K562 (cell line): ENCODE measurements at regions not wholly inside any gene's neighbourhood (a gene's known extent, or its start where the extent isn't known, plus 50 kb on each side); places are given as distances from the start of the nearest gene placed in this dataset.

Source experiments
- ATAC-seq: fragments of 200-7000 bp; cut with Tn5 transposase; 3 replicates; pipeline ENCODE4 v1.9.1; 2020; ENCODE audit warnings: moderate library complexity
- BruUV-seq: library from RNA; stranded (reverse); fragments of 400-500 nt; replicated peaks from 2 replicates; lab custom pipeline; 2021; lab: Mats Ljungman, UMichigan
- CTCF ChIA-PET: fragments of 300-600 bp; formaldehyde crosslinking; extraction: SDS; loops from one replicate; lab custom pipeline; 2021; ENCODE audit warnings: low intra/inter-chr PET ratio; lab: Yijun Ruan, JAX
- POLR2A ChIA-PET: fragments of 300-600, 350-650 bp; sonication (Branson Sonifier 250); formaldehyde crosslinking; extraction: SDS; loops from one replicate; lab custom pipeline; 2021; ENCODE audit warnings: antibody characterized with exemption, inconsistent platforms; lab: Yijun Ruan, JAX
- DNase-seq, 4 experiments: peaks; one replicate each; pipeline versions ENCODE4 v3.0.0 to v3.0.0-alpha.2; 2011 to 2018; ENCODE audit warnings: low spot score in 3 of 4, mixed read lengths in 3 of 4; ENCODE audit errors: extremely low read depth in 1 of 4
- FAIRE-seq: peaks from 2 replicates; lab custom pipeline; 2011; peaks lifted over from hg19 to GRCh38; lab: Jason Lieb, UNC
- H2AFZ ChIP-seq: 2 replicates; pipeline ENCODE4 v1.6.0; 2011; ENCODE audit warnings: low read depth, low read length, control low read depth, inconsistent platforms
- H3K27ac ChIP-seq: fragments of 200-600 bp; 3 replicates; pipeline ENCODE4 v1.8.0; 2011; ENCODE audit warnings: low read depth, mild to moderate bottlenecking, control low read depth, inconsistent platforms, low read length, moderate library complexity, mixed read lengths; ENCODE audit errors: extremely low read depth
- H3K27me3 ChIP-seq, 2 experiments: fragments of 300-600 bp in 1 of 2; 2 replicates in 1 of 2; 3 replicates in 1 of 2; pipeline versions ENCODE4 v1.6.0 to v1.8.0; 2011; ENCODE audit warnings: inconsistent platforms in 2 of 2, low read length in 2 of 2, mild to moderate bottlenecking in 1 of 2, mixed read lengths in 1 of 2, moderate library complexity in 1 of 2; ENCODE audit not compliant: control insufficient read depth in 2 of 2, insufficient read depth in 2 of 2
- H3K36me3 ChIP-seq: fragments of 300-600 bp; 3 replicates; pipeline ENCODE4 v1.8.0; 2011; ENCODE audit warnings: mild to moderate bottlenecking, low read length, inconsistent platforms; ENCODE audit not compliant: control insufficient read depth, insufficient read depth
- H3K4me1 ChIP-seq, 2 experiments: fragments of 200-600 bp in 1 of 2; replicated peaks in 1 of 2; 2 replicates in 1 of 2; 3 replicates in 1 of 2; pipeline versions ENCODE4 v1.5.1 to v1.8.0; 2011; ENCODE audit warnings: inconsistent platforms in 2 of 2, low read length in 2 of 2, mild to moderate bottlenecking in 1 of 2, mixed read lengths in 1 of 2, moderate library complexity in 1 of 2; ENCODE audit not compliant: control insufficient read depth in 2 of 2, insufficient read depth in 2 of 2
- H3K4me2 ChIP-seq: 2 replicates; pipeline ENCODE4 v1.6.1; 2011; ENCODE audit warnings: low read length, control low read depth, inconsistent platforms, mixed read lengths; ENCODE audit not compliant: insufficient read depth
- H3K4me3 ChIP-seq: fragments of 200-600 bp; sonication (generic), shearing (Covaris generic); 2 replicates; pipeline ENCODE4 v1.5.1; 2016; ENCODE audit warnings: control low read depth, inconsistent platforms
- H3K79me2 ChIP-seq: fragments of 200-600 bp; 3 replicates; pipeline ENCODE4 v1.8.0; 2011; ENCODE audit warnings: low read length, inconsistent platforms; ENCODE audit not compliant: control insufficient read depth, insufficient read depth
- H3K9ac ChIP-seq, 2 experiments: 2 replicates each; pipeline versions ENCODE4 v1.6.0 to v1.6.1; 2011; ENCODE audit warnings: low read depth in 2 of 2, low read length in 2 of 2, control low read depth in 1 of 2, inconsistent platforms in 1 of 2, mild to moderate bottlenecking in 1 of 2, mixed read lengths in 1 of 2; ENCODE audit not compliant: insufficient read depth in 1 of 2
- H3K9me1 ChIP-seq: one replicate; pipeline ENCODE4 v1.6.0; 2011; ENCODE audit warnings: inconsistent platforms, mild to moderate bottlenecking, low read length, moderate library complexity; ENCODE audit not compliant: control insufficient read depth, insufficient read depth
- H3K9me3 ChIP-seq: replicated peaks from 2 replicates; pipeline ENCODE4 v1.5.1; 2011; ENCODE audit warnings: low read depth, low read length, inconsistent platforms; ENCODE audit not compliant: control insufficient read depth, insufficient read depth
- H4K20me1 ChIP-seq: replicated peaks from 2 replicates; pipeline ENCODE4 v1.6.1; 2011; ENCODE audit warnings: low read length, inconsistent platforms, mixed read lengths; ENCODE audit not compliant: control insufficient read depth, insufficient read depth
- ARNT ChIP-seq, 2 experiments: fragments of 450-650 bp; IDR thresholded peaks; 2 replicates each; pipeline ENCODE4 v1.6.1; 2016; ENCODE audit warnings: mild to moderate bottlenecking in 1 of 2
- EGR1 ChIP-seq: fragments of 450-650 bp; conservative IDR thresholded peaks from 2 replicates; pipeline ENCODE4 v1.6.1; 2017; ENCODE audit warnings: mild to moderate bottlenecking
- ELF4 ChIP-seq: fragments of 450-650 bp; formaldehyde crosslinking; IDR thresholded peaks from 2 replicates; pipeline ENCODE4 v1.4.0; 2022; ENCODE audit warnings: missing genetic modification characterization
- ZNF41 ChIP-seq: fragments of 250-450 bp; sonication (Bioruptor Pico); conservative IDR thresholded peaks from 2 replicates; pipeline ENCODE4 v1.4.0; 2020; ENCODE audit warnings: mild to moderate bottlenecking
- WGBS: fragments of 100-300 bp; shearing (Covaris generic); methylation state at CpG from one replicate; pipeline ENCODE4 v1.1.6; 2016; ENCODE audit warnings: low coverage, mixed read lengths; ENCODE audit not compliant: insufficient coverage; ENCODE audit errors: missing lambda C conversion rate; 5-methylcytosine and 5-hydroxymethylcytosine counted together
- in situ Hi-C: fragments of 300-500 bp; cut with MboI; formaldehyde crosslinking; loops from 4 replicates; pipeline ENCODE4 v1.15.0; 2018; ENCODE audit warnings: inconsistent platforms, mixed read lengths
- intact Hi-C: fragments of 100-400 bp; cut with micrococcal nuclease; formaldehyde crosslinking; loops from 2 replicates; pipeline ENCODE4 v1.14.2; 2022
- TF ChIP-seq, protein P1 (sequence below): sonication (generic); formaldehyde crosslinking; IDR thresholded peaks from 2 replicates; pipeline ENCODE4 v1.9.0; 2022; ENCODE audit warnings: mild to moderate bottlenecking, missing genetic modification reagents
- TF ChIP-seq, protein P2 (sequence below): fragments of 450-650 bp; formaldehyde crosslinking; IDR thresholded peaks from 2 replicates; pipeline ENCODE4 v1.4.0; 2020; ENCODE audit warnings: mild to moderate bottlenecking, mixed read lengths

DNA sequence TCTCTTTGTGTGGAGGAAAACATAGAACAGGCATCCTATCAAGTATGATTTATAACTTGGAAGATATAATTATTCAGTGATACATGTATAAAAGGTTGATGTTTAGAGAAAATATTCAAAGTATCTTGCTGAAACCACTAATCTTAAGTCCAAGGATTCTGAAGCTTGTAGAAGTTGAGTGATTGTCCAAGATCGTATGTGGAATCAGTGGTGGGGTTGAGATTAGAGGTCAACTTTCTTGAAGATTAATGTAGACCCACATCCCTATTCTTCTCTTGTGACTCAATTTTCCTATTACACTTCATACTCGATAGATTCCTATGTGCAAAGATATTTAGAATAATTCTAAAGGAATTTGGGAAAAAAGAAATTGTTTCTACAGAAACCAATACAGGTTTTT is 1565.9 kb upstream of the ACVR2A start:
- POLR2A ChIA-PET = no interaction called here
- Histone ChIP-seq H3K4me2 (no peak overlapping the region), H3K36me3 (no peaks in the 10 kb centered on the region), H3K9me1 (no peaks in the 10 kb centered on the region), H3K4me3 (no peak overlapping the region), H3K79me2 (no peaks in the 10 kb centered on the region), H3K27ac (no peak overlapping the region), H3K9me3 (no peaks in the 10 kb centered on the region), H3K27me3 (no peaks in the 10 kb centered on the region), H4K20me1 (no peaks in the 10 kb centered on the region), H3K4me1 (no peaks in the 10 kb centered on the region), H3K9ac (no peak overlapping the region), H2AFZ (no peak overlapping the region)
- CTCF ChIA-PET = no interaction called here
- intact Hi-C loops = no loop called here
- BruUV-seq = no TSS peak
- ATAC-seq = no peak
- 6% methylated on average over 2 of the region's 2 CpGs for WGBS
- in situ Hi-C loops = no loop called here
- TF ChIP-seq EGR1 (no peak), ZNF41 (CRISPR knock-in tag) (no peak)
- TF ChIP-seq, protein P1, sequence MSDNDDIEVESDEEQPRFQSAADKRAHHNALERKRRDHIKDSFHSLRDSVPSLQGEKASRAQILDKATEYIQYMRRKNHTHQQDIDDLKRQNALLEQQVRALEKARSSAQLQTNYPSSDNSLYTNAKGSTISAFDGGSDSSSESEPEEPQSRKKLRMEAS (CRISPR knock-in tag) = no peak
- FAIRE-seq = no peak
- no peak for DNase-seq

DNA sequence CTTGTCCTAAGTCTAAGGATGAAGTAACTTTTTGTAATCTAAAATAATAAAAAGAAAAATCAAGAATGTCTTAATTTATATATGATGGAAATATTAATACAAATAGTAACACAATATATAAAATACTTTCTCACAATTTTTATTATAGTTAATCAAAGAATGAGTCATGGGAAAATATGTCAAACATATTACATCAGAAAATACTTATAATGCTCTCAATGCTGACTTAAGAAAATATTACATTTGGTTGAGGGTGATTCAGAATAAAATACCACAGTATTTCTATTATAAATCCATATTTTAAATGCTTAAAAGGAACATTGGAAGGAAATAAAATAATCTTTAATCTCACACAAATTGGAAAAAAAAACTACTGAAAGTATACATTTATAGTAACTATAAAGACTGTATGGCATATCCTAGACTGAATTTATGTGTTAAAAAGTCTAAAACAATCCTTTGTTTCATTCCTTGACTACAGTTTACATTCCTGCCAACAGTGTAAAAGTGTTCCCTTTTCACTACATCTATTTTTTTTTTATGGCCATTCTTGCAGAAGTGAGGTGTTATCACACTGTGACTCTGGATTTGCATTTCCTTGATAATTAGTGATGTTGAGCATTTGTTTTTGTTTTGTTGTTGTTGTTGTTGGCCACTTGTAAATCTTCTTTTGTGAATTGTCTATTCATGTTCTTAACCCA is 1573.5 kb upstream of the ACVR2A start:
- Histone ChIP-seq H4K20me1 (no peaks in the 10 kb centered on the region), H3K9me1 (no peaks in the 10 kb centered on the region), H3K4me3 (no peak overlapping the region), H3K27ac (no peak overlapping the region), H3K9ac (no peak overlapping the region), H3K27me3 (no peaks in the 10 kb centered on the region), H3K9me3 (no peaks in the 10 kb centered on the region), H3K36me3 (no peaks in the 10 kb centered on the region), H2AFZ (no peak overlapping the region), H3K4me2 (no peak overlapping the region), H3K4me1 (no peaks in the 10 kb centered on the region), H3K79me2 (no peaks in the 10 kb centered on the region)
- in situ Hi-C loops (no loop called here), intact Hi-C loops (no loop called here)
- ChIA-PET POLR2A (no interaction called here), CTCF (no interaction called here)
- ATAC-seq (no peak), FAIRE-seq (no peak), DNase-seq (no peak)
- no peak for TF ChIP-seq ARNT (IDR thresholded peaks at IDR 0.05)
- TF ChIP-seq, protein P2, sequence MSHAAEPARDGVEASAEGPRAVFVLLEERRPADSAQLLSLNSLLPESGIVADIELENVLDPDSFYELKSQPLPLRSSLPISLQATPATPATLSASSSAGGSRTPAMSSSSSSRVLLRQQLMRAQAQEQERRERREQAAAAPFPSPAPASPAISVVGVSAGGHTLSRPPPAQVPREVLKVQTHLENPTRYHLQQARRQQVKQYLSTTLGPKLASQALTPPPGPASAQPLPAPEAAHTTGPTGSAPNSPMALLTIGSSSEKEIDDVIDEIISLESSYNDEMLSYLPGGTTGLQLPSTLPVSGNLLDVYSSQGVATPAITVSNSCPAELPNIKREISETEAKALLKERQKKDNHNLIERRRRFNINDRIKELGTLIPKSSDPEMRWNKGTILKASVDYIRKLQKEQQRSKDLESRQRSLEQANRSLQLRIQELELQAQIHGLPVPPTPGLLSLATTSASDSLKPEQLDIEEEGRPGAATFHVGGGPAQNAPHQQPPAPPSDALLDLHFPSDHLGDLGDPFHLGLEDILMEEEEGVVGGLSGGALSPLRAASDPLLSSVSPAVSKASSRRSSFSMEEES (CRISPR knock-in tag) = no peak
- TF ChIP-seq ELF4 (CRISPR knock-in tag) = no peak
- no TSS peak for BruUV-seq
